Medulla oblongata (tissue), 1 donor: ENCODE measurements at regions not wholly inside any gene's neighbourhood (a gene's known extent, or its start where the extent isn't known, plus 50 kb on each side); places are given as distances from the start of the nearest gene placed in this dataset.
"Not testable (repeated sequence)": the region's sequence is repeated elsewhere in the genome, so short reads cannot be mapped to it uniquely, and the experiment has no call there.

Source experiments
- DNase-seq: peaks from one replicate; pipeline ENCODE4 v3.0.0-alpha.2; 2015; ENCODE audit errors: extremely low spot score

DNA sequence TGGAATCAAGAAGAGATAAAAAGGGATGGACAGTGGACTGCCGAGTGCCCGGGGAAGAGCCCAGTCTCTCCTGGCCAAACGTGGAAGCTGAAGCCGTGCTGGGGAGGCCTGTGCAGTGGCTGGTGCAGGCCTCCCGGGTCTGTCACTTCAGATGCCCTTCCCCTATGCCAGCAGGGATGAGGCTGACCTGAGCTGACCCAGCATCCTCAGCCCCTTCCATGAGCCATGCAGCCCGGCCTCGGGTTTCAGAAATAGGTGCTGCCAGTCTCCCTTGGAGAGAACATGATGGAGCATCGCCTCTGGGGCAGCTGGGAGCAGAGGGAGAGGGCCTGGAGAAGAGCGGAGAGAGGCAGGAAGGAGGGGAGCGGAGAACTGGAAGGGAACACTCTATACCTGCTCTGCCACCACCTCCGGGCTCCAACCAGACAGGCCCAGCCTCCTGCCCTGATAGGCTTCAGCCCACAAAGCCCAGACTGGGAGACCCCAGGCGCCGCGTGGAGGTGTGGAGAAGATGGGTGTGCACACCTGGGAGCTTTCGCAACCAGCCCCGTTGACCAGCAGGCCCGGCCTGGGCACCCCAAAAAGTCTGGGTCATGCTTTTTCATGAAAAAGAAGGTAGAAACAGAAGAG is 68.6 kb upstream of the PPP2R2D start:
- no peak for DNase-seq

DNA sequence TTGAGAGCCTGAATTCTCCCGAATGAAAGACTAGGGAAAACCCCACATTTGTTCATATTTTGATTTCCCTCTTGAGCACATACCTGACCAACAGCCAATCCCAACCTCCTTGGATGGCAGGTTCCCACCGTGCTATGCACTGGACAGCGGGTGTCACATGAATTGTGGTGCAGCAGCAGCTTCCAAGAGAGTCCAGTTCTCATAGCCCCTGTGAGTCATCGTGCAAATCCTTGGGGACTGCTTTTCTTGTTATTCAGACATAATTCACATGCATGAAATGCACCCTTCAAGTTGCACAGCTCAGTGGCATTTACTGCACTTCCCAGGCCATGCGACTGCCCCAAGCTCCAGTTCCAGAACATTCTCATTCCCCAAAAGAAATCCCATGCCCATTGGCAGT is 67.8 kb upstream of the PPP2R2D start:
- DNase-seq, result no peak

GRCh38 chr10:131833446-131834080 is 67.2 kb upstream of the PPP2R2D start:
- no peak for DNase-seq

- no peak for DNase-seq
Observed at GRCh38 chr10:131834152-131834810, 66.5 kb upstream of the PPP2R2D start.

DNA sequence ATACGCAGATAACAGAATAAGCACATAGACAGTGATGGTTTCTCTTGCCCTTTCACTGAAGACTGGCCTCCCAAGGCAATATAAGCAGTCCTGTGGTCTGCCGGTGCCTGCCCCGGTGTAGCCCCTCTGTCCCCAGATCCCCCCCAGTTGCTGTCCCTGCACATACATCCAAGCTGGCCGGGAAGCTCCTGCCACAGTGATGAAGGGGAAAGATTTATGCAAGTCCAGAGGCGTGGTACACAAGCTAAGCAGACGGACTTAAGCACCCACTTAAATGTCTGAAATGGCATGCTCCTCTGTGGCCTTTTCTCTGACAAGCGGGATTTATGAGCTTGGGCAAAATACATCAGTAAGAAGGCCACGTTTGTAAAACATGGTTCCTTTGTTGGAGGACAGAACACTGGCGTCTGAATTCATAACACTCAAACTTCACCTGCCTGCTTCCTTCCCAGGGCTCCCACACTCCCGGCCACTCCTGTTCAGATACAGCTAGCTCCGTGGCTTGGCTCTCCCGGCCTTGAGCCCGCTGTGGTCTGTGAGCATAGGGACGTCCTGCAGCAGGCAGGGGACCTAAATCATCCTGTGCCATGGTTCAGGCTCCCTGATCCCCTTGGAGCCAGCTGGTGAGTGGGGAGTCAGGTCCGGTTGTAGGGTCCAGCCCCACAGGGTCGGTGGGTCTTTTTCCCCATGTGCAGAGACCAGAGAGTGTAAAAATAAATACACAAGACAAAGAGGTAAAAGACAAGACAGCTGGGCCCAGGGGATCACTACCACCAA is 61.7 kb upstream of the PPP2R2D start:
- DNase-seq, result no peak

- not testable (repeated sequence) for DNase-seq
Observed at GRCh38 chr10:131839880-131840787, 60.7 kb upstream of the PPP2R2D start.

DNA sequence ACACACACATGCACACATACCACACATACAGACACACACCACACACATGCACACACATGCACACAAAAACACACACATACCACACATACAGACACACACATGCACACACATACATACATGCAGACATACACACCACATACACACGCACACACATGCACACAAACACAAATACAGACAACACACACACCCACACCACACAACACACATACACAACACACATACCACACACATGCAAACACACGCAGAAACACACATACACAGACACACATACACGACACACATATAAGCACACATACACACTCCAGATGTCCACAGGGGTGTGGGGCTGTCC is 60.1 kb upstream of the PPP2R2D start:
- no peak for DNase-seq

DNA sequence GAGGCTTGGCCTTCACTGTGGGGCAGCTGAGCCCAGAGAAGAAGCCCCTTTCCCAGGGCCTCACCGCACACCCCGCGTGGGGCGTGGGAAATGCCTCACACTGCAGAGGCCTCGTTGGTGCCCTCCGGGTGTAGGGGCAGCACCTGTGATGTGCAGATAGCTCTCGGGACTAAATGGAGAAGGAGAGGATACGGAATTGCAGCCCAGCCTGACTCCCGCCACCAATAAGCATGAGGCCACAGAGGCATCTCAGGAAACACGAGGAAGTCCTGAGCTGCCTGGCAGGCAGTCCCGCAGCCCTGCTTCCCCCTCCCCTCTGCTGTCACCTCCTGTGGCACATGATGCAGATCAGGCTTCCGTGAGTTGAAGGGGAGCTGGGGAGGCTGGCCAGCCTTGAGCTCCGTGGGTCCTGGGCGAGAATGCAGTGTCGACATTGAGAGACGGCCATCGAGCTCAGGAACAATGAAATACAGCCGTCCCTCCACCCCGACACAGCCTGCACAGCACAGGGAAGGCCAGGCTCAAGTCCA is 59.6 kb upstream of the PPP2R2D start:
- DNase-seq, result no peak

- DNase-seq, result no peak
Observed at GRCh38 chr10:131841661-131842139, 59.1 kb upstream of the PPP2R2D start.

DNA sequence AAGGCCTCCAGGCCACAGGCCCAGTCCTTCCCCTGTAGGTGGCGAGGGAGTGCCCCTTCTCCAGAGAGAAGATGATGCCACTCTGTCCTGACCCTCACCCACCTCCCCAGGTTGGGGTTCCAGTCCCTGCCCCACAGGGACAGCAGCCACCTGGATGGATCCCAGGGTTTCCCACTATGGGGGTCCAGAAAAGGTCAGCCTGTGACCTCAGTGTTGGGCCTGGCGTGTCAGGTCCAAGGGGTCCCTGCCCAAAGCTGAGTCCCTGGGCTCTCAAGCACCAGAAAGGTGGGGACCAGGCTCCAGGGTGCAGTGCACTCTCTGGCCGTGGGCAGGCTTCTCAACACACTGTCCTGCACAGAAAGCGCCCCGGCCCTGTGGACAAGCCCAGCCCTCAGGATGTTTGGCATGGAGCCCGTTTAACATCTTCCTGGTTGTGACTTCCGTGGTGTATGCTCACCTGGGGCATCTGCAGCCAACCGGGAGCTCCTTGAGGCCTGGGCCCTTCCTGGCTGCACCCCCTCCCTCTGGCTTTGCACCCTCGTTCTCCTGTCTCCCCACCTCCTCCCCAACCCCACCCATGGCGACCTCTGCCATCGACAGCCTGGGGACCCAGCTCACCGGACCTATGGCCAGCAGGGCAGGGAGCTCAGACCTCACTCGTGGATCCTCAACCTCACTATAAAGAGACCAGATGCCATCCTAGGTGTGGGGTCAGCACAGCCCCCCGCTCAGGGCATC is 58.3 kb upstream of the PPP2R2D start:
- DNase-seq, result no peak

DNA sequence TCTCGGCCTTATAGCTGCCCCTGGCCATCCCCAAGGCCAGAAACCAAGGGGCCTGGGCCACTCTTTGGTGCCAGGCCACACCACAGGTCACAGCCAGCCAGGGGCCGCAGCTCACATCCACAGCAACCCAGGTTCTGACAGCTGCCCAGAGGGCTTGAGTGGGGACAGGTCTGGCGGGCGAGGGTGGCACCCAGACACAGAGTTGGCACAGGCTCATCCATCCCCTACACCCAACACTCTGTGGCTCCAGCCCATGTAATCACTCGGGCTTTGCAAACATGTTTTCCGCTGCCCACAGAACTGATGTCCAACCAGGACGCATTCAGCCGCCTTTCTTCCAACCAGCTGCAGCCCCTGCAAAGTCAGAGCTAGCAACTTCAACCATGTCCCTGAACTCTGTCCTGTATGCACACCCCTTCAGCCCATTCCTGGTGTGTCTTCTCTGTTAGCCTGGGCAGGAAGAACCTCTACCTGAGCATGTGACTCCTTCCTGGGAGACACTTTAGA is 57.7 kb upstream of the PPP2R2D start:
- DNase-seq, result no peak

GRCh38 chr10:131843881-131844284 is 56.9 kb upstream of the PPP2R2D start:
- DNase-seq, result no peak

- DNase-seq, result no peak
Observed at GRCh38 chr10:131844529-131845084, 56.2 kb upstream of the PPP2R2D start.

DNA sequence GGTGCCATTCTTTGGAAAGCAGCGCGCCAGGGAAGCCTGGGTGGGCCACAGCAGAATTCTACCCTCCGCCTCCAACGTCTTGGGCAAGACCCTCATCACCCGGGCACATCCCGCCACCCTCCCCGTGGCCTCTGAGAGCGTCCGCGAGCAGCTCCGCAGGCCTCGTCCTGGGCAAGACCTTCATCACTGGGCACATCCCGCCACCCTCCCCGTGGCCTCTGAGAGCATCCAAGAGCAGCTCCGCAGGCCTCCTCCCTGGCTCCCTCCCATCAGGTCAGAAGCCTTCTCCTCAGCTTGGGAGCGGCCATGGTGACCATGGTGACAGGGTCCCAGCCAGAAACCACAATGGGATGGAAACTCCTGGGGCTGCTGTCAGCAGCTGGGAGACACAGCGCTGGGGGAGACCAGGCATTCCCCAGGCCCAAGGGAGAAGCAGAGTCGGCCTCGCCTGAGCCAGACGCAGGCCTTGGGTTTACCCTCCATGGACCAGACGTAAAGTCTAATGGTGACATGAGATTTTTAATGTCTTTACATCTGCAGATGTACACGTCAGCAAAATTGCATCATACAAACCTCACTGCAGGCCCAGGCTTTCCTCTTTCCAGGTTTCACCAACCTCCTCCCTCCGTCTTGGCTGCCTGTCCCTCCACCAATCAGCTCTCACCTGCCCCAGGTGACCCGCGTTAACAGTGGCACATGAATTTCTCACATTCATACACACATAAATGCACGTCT is 55.1 kb upstream of the PPP2R2D start:
- no peak for DNase-seq

- no peak for DNase-seq
Observed at GRCh38 chr10:131846240-131847101, 54.3 kb upstream of the PPP2R2D start.

DNA sequence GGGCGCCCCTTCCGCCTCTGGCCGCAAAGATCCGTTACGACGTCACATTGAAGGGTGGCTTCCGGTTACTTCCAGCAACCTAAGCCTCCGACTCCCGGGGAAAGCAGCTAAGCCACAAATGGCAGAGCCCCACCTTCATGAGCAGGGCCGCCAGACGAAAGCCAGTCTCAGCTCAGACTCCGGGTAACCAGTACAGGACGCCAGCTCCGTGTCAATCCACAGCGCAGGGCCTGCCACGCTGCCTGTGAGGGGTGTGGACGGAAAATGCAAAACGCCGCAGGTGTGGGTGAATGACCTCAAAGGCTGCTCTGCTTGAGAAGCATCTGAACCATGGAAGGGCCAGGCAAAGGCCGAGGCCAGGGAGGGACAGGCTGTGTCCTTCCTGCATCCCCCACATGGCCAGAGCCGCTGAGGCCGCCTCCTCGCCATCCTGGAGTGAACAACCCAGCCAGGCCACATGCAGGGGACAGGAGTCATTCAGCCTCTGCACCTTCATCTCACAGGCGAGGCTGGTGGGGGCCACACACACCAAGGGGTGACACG is 53.5 kb upstream of the PPP2R2D start:
- no peak for DNase-seq

DNA sequence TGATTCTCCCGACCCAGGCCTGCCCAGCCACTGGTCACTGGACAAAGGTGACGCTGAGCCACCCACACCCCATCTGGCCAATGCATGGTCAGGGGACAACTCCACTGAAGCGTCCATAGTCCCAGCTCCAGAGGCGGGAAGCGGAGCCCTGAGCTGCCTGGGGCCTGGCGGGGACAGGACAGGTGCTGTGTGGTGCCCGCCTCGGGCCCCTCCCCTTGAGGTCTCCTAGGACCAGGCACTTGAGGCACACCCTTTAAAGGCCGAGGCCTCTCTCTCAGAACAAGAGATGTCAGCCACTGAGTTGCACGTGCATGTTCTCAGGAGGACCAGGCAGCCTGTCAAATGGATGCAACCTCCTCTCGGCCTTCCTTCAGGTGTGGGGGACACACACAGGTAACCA is 52.5 kb upstream of the PPP2R2D start:
- DNase-seq, result no peak
